ENCODE measurements at regions not wholly inside any gene's neighbourhood (a gene's known extent, or its start where the extent isn't known, plus 50 kb on each side); places are given as distances from the start of the nearest gene placed in this dataset.

DNA sequence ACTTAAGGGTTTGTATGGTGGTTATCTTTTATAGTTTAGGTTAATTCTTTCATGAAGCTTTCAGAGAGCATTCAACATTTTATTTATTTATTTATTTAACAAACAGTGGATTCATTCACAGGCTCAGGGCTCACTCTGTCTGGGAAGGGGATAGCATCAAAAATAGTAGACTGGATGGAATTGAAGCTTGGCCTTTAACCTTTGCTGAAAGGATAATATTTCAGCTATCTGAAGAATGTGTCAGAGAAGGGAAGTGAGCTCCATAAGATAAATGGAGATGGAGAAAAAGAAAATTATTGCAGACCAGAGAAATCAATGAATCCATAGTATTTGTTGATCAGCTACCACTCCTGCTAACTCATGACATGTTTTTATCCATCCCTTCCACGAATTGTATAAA, 305.6 kb downstream of the COG6 start:
- H3K36me3 ChIP-seq (ENCODE audit: control insufficient read depth in 2 of 3, insufficient read depth in 3 of 3, low read length in 3 of 3) = no peaks in the 10 kb centered on the region
- DNase-seq (no peak), FAIRE-seq (no peak)
- intact Hi-C loops (cut with DNase I) = no loop called here
- no peak overlapping the region for H3K9ac ChIP-seq (ENCODE audit: low read length in 3 of 3)
- no peaks in the 10 kb centered on the region for H3K4me1 ChIP-seq (ENCODE audit: control insufficient read depth in 2 of 3, insufficient read depth in 2 of 3, low read depth in 1 of 3, low read length in 3 of 3)
- H3K4me3 ChIP-seq (ENCODE audit: low read length in 3 of 3) = no peak overlapping the region
- TF ChIP-seq, protein P1, sequence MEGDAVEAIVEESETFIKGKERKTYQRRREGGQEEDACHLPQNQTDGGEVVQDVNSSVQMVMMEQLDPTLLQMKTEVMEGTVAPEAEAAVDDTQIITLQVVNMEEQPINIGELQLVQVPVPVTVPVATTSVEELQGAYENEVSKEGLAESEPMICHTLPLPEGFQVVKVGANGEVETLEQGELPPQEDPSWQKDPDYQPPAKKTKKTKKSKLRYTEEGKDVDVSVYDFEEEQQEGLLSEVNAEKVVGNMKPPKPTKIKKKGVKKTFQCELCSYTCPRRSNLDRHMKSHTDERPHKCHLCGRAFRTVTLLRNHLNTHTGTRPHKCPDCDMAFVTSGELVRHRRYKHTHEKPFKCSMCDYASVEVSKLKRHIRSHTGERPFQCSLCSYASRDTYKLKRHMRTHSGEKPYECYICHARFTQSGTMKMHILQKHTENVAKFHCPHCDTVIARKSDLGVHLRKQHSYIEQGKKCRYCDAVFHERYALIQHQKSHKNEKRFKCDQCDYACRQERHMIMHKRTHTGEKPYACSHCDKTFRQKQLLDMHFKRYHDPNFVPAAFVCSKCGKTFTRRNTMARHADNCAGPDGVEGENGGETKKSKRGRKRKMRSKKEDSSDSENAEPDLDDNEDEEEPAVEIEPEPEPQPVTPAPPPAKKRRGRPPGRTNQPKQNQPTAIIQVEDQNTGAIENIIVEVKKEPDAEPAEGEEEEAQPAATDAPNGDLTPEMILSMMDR (IDR thresholded peaks at IDR 0.05; ENCODE audit: borderline replicate concordance, extremely low read depth, insufficient read depth) = no peak
- H3K27ac ChIP-seq (ENCODE audit: low read depth in 2 of 2, low read length in 2 of 2) = no peak overlapping the region
- no peaks in the 10 kb centered on the region for H3K9me3 ChIP-seq (ENCODE audit: control insufficient read depth in 2 of 3, insufficient read depth in 1 of 3, low read length in 3 of 3)
- H3K27me3 ChIP-seq (ENCODE audit: control insufficient read depth, insufficient read depth, low read length) = no peaks in the 10 kb centered on the region

DNA sequence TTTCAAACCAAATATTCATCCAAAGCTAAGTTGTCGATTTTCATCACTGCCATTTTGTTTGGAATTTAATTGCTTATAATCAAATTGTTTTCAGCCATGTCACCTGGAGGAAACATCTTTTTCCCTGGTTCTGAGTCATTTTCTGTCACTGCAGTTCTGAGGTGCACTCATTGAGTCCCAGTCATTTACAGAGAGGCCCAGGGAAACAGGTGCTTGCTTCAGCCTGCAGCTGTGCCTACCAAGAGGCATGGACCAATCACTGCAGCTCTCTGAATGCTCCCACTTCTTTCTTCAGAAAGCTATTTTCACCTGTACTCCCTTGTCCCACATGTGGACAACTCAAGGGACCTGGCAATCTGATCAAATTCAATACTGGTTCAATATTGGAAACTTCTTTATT, 308.1 kb downstream of the COG6 start:
- no peak for DNase-seq
- FAIRE-seq = no peak
- Histone ChIP-seq H3K4me1 (ENCODE audit: control insufficient read depth in 2 of 3, insufficient read depth in 2 of 3, low read depth in 1 of 3, low read length in 3 of 3) (no peaks in the 10 kb centered on the region), H3K4me3 (ENCODE audit: low read length in 3 of 3) (no peak overlapping the region), H3K9ac (ENCODE audit: low read length in 3 of 3) (no peak overlapping the region), H3K27me3 (ENCODE audit: control insufficient read depth, insufficient read depth, low read length) (no peaks in the 10 kb centered on the region), H3K9me3 (ENCODE audit: control insufficient read depth in 2 of 3, insufficient read depth in 1 of 3, low read length in 3 of 3) (no peaks in the 10 kb centered on the region), H3K36me3 (ENCODE audit: control insufficient read depth in 2 of 3, insufficient read depth in 3 of 3, low read length in 3 of 3) (no peaks in the 10 kb centered on the region), H3K27ac (ENCODE audit: low read depth in 2 of 2, low read length in 2 of 2) (no peak overlapping the region)
- intact Hi-C loops (cut with DNase I) = no loop called here
- TF ChIP-seq, protein P1 (IDR thresholded peaks at IDR 0.05; ENCODE audit: borderline replicate concordance, extremely low read depth, insufficient read depth) = no peak

DNA sequence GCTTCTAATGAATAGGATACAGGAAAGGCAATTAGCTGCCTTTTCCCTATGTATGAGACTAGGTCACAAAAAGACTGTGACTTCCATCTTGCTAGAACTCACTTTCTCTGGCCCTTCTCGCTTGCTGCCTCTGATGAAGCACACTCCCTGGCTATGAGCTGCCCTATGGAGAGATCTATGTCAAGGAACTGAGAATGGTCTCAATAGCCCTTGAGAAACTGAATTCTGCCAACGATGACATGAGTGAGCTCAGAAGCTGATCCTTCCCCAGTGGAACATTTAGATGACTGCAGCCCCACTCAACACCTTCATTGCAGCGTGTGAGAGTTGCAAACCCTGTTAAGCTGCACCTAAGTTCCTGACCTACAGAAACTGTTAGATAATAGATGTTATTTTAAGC, 309.8 kb downstream of the COG6 start:
- FAIRE-seq (no peak), DNase-seq (no peak)
- H3K36me3 ChIP-seq (ENCODE audit: control insufficient read depth in 2 of 3, insufficient read depth in 3 of 3, low read length in 3 of 3) = no peaks in the 10 kb centered on the region
- H3K4me3 ChIP-seq (ENCODE audit: low read length in 3 of 3) = no peak overlapping the region
- no peak overlapping the region for H3K9ac ChIP-seq (ENCODE audit: low read length in 3 of 3)
- TF ChIP-seq, protein P1 (IDR thresholded peaks at IDR 0.05; ENCODE audit: borderline replicate concordance, extremely low read depth, insufficient read depth) = no peak
- H3K27ac ChIP-seq (ENCODE audit: low read depth in 2 of 2, low read length in 2 of 2) = no peak overlapping the region
- no peaks in the 10 kb centered on the region for H3K4me1 ChIP-seq (ENCODE audit: control insufficient read depth in 2 of 3, insufficient read depth in 2 of 3, low read depth in 1 of 3, low read length in 3 of 3)
- H3K9me3 ChIP-seq (ENCODE audit: control insufficient read depth in 2 of 3, insufficient read depth in 1 of 3, low read length in 3 of 3) = no peaks in the 10 kb centered on the region
- intact Hi-C loops (cut with DNase I) = no loop called here
- H3K27me3 ChIP-seq (ENCODE audit: control insufficient read depth, insufficient read depth, low read length) = no peaks in the 10 kb centered on the region

DNA sequence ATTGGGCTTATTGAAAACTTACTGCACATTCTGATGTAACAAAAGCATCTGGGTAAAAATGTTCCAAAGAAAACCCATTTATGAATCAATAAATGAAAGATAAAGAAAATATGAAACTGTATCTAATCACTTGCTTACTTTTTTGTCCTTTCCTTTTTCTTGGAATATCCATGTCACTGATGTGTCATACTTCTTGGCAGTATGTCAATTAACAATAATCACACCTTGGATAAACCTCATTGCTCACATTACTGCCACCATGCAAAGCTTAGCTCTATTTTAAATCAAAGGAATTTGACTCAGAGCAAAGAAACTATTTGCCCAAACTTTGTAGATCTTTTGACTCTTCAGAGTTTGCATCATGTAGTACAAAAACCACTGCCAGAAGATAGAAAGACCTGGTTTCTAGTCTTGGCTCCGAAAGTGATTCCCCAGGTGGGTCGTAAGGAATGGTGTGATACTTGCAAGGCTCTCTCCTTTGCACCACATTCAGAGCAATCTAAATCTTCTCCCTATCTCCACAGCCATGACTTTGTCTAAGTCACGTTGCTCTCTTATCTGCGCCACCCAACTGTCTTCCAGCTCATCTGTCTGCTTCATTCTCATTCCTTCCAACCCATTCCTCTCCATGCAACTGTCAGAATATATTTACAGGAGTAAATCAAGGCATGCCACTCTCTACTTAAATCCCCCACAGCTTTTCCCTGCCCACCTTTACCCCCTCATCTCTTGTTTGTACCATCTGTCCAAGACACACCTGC, 311.9 kb downstream of the COG6 start:
- FAIRE-seq = no peak
- intact Hi-C loops (cut with DNase I) = no loop called here
- TF ChIP-seq, protein P1 (IDR thresholded peaks at IDR 0.05; ENCODE audit: borderline replicate concordance, extremely low read depth, insufficient read depth) = no peak

More for the DNA sequence above, 311.9 kb downstream of the COG6 start:
- no peaks in the 10 kb centered on the region for H3K36me3 ChIP-seq (ENCODE audit: control insufficient read depth in 2 of 3, insufficient read depth in 3 of 3, low read length in 3 of 3)
- H3K27me3 ChIP-seq (ENCODE audit: control insufficient read depth, insufficient read depth, low read length) = no peaks in the 10 kb centered on the region
- H3K4me3 ChIP-seq (ENCODE audit: low read length in 3 of 3) = no peak overlapping the region
- no peak overlapping the region for H3K27ac ChIP-seq (ENCODE audit: low read depth in 2 of 2, low read length in 2 of 2)
- H3K4me1 ChIP-seq (ENCODE audit: control insufficient read depth in 2 of 3, insufficient read depth in 2 of 3, low read depth in 1 of 3, low read length in 3 of 3) = no peaks in the 10 kb centered on the region
- DNase-seq = no peak
- H3K9ac ChIP-seq (ENCODE audit: low read length in 3 of 3) = no peak overlapping the region
- no peaks in the 10 kb centered on the region for H3K9me3 ChIP-seq (ENCODE audit: control insufficient read depth in 2 of 3, insufficient read depth in 1 of 3, low read length in 3 of 3)
